ENCODE measurements at regions not wholly inside any gene's neighbourhood (a gene's known extent, or its start where the extent isn't known, plus 50 kb on each side); places are given as distances from the start of the nearest gene placed in this dataset.

- intact Hi-C loops (cut with DNase I; ENCODE audit: low total_unique reads), result loop anchor here (10.0 kb wide), 2 partner anchors 202 to 532 kb away; partner anchors contain the start of gene FIP1L1
- ATAC-seq, result no peak
- Histone ChIP-seq H3K27me3 (no peaks in the 10 kb centered on the region), H3K27ac (no peak overlapping the region), H3K4me1 (peaks cover 16% of the 10 kb centered on the region in 2 donors), H3K9me3 (no peaks in the 10 kb centered on the region), H3K4me3 (peak overlapping the region in 2 of 4 donors; percentile 41 to 46), H3K36me3 (no peaks in the 10 kb centered on the region)
- DNase-seq, result no peak
- TF ChIP-seq POLR2A (IDR thresholded peaks at IDR 0.05), result no peak
- TF ChIP-seq, protein P1, sequence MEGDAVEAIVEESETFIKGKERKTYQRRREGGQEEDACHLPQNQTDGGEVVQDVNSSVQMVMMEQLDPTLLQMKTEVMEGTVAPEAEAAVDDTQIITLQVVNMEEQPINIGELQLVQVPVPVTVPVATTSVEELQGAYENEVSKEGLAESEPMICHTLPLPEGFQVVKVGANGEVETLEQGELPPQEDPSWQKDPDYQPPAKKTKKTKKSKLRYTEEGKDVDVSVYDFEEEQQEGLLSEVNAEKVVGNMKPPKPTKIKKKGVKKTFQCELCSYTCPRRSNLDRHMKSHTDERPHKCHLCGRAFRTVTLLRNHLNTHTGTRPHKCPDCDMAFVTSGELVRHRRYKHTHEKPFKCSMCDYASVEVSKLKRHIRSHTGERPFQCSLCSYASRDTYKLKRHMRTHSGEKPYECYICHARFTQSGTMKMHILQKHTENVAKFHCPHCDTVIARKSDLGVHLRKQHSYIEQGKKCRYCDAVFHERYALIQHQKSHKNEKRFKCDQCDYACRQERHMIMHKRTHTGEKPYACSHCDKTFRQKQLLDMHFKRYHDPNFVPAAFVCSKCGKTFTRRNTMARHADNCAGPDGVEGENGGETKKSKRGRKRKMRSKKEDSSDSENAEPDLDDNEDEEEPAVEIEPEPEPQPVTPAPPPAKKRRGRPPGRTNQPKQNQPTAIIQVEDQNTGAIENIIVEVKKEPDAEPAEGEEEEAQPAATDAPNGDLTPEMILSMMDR (IDR thresholded peaks at IDR 0.05 in 4 of 5, conservative IDR thresholded peaks at IDR 0.05 in 1 of 5), result no peak
- in situ Hi-C loops (cut with MboI; ENCODE audit: low sequenced_read_pairs in 4 of 4), result loop anchor here in 1 of 4 donors (5.0 to 25.0 kb wide), 2 partner anchors 321 to 894 kb away; partner anchors contain the start of gene PDGFRA
These were observed 157.7 kb downstream of the CHIC2 start for GRCh38 chr4:53906606-53907190.

- Histone ChIP-seq H3K9me3 (no peaks in the 10 kb centered on the region), H3K27me3 (peaks cover 0 to 2% (median 0%) of the 10 kb centered on the region in 3 donors), H3K36me3 (no peaks in the 10 kb centered on the region), H3K4me3 (peak overlapping the region; percentile 34 to 46 (median 40)), H3K4me1 (peaks cover 16% of the 10 kb centered on the region in 2 donors), H3K27ac (no peak overlapping the region)
- TF ChIP-seq, protein P1 (IDR thresholded peaks at IDR 0.05 in 4 of 5, conservative IDR thresholded peaks at IDR 0.05 in 1 of 5), result no peak
- no peak for TF ChIP-seq POLR2A (IDR thresholded peaks at IDR 0.05)
- in situ Hi-C loops (cut with MboI; ENCODE audit: low sequenced_read_pairs in 4 of 4) (loop anchor here in 1 of 4 donors (5.0 to 25.0 kb wide), 2 partner anchors 321 to 894 kb away; partner anchors contain the start of gene PDGFRA), intact Hi-C loops (cut with DNase I; ENCODE audit: low total_unique reads) (loop anchor here (10.0 kb wide), 2 partner anchors 201 to 531 kb away; partner anchors contain the start of gene FIP1L1)
- no peak for ATAC-seq
- peak; percentile 13 to 21 for DNase-seq
These were observed 158.4 kb downstream of the CHIC2 start for GRCh38 chr4:53905941-53906377.

DNA sequence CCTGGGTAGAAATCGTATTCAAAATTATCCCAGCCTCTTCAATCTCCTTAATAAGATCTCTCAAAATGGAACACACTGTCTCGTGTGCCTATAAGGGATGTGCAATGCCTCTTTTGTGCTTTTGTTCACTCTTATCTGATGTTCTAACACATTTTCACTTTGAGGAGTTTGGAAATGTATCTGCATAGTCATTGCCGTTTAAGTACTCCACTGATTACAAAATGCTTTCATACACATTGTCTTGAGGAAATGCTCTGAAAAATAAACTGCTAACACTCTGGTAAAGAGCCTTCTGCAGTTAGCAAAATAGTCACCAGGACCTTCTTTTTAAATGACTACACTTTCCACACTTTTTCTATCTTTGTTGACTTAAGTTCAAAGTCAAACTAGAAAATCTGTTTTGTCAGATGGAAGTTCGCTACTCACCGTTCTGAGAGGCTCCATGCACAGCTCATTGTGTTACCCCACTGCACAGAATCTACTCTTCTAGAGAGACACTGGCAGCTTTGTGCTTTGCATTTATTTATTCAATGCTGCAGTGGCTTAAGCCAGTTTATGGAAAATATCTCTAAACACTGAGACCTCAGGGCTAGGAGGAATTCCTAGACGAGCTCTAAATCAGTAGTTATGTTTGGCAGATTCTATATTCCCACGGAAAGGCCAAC, 159.0 kb downstream of the CHIC2 start:
- ATAC-seq, result no peak
- in situ Hi-C loops (cut with MboI; ENCODE audit: low sequenced_read_pairs in 4 of 4) (loop anchor here in 1 of 4 donors (5.0 to 25.0 kb wide), 2 partner anchors 322 to 893 kb away; partner anchors contain the start of gene PDGFRA), intact Hi-C loops (cut with DNase I; ENCODE audit: low total_unique reads) (loop anchor here (10.0 kb wide), 2 partner anchors 201 to 531 kb away; partner anchors contain the start of gene FIP1L1)
- no peaks in the 10 kb centered on the region for H3K36me3 ChIP-seq
- peaks cover 0 to 6% (median 0%) of the 10 kb centered on the region in 3 donors for H3K27me3 ChIP-seq
- H3K9me3 ChIP-seq, result no peaks in the 10 kb centered on the region
- H3K4me1 ChIP-seq, result peaks cover 16% of the 10 kb centered on the region in 2 donors
- no peak for TF ChIP-seq POLR2A (IDR thresholded peaks at IDR 0.05)
- TF ChIP-seq, protein P1 (IDR thresholded peaks at IDR 0.05 in 4 of 5, conservative IDR thresholded peaks at IDR 0.05 in 1 of 5), result no peak
- peak overlapping the region in 1 of 4 donors; percentile 46 for H3K4me3 ChIP-seq
- H3K27ac ChIP-seq, result no peak overlapping the region
- no peak for DNase-seq

DNA sequence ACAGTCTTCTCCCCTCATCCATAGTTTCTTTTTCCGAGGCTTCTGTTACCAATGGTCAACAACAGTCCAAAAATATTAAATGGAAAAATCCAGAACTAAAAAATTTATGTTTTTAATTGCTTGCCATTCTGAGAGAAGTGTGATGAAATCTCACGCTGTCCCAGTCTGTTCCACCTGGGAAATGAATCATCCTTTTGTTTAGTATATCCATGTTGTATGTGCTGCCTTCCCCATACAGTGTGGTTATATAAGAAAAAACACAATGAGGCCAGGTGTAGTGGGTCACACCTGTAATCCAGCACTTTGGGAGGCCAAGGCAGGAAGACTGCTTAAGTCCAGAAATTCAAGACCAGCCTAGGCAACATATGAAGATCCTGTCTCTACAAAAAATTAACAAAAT, 161.6 kb downstream of the CHIC2 start:
- in situ Hi-C loops (cut with MboI; ENCODE audit: low sequenced_read_pairs in 4 of 4), result loop anchor here in 1 of 4 donors (25.0 kb wide), 1 partner anchor 890 kb away; no protein-coding TSS in a partner anchor
- intact Hi-C loops (cut with DNase I; ENCODE audit: low total_unique reads), result loop anchor here (10.0 kb wide), 2 partner anchors 198 to 528 kb away; partner anchors contain the start of gene FIP1L1
- Histone ChIP-seq H3K9me3 (no peaks in the 10 kb centered on the region), H3K36me3 (no peaks in the 10 kb centered on the region), H3K27ac (no peak overlapping the region), H3K4me1 (peaks cover 6 to 20% of the 10 kb centered on the region in 2 donors), H3K4me3 (no peak overlapping the region), H3K27me3 (peaks cover 0 to 14% (median 3%) of the 10 kb centered on the region in 3 donors)
- ATAC-seq, result no peak
- TF ChIP-seq, protein P1 (IDR thresholded peaks at IDR 0.05 in 4 of 5, conservative IDR thresholded peaks at IDR 0.05 in 1 of 5), result no peak
- TF ChIP-seq POLR2A (IDR thresholded peaks at IDR 0.05), result no peak
- no peak for DNase-seq

Measured in gastrocnemius medialis (tissue), 4 donors.